ENCODE measurements at regions not wholly inside any gene's neighbourhood (a gene's known extent, or its start where the extent isn't known, plus 50 kb on each side); places are given as distances from the start of the nearest gene placed in this dataset.
A peak's percentile ranks its signal among the peaks of the same experiment; 100 is the strongest.

- in situ Hi-C loops (cut with HindIII; ENCODE audit: low pct_unique_long_range_greater_than_20kb, low sequenced_read_pairs), result no loop called here
- DNase-seq (ENCODE audit: low read depth in 1 of 2, low spot score in 1 of 2), result no peak
- TF ChIP-seq JUND (IDR thresholded peaks at IDR 0.05; ENCODE audit: low read depth), result no peak
Observed at GRCh38 chr21:35905963-35906345, 154.4 kb downstream of the SETD4 start.

DNA sequence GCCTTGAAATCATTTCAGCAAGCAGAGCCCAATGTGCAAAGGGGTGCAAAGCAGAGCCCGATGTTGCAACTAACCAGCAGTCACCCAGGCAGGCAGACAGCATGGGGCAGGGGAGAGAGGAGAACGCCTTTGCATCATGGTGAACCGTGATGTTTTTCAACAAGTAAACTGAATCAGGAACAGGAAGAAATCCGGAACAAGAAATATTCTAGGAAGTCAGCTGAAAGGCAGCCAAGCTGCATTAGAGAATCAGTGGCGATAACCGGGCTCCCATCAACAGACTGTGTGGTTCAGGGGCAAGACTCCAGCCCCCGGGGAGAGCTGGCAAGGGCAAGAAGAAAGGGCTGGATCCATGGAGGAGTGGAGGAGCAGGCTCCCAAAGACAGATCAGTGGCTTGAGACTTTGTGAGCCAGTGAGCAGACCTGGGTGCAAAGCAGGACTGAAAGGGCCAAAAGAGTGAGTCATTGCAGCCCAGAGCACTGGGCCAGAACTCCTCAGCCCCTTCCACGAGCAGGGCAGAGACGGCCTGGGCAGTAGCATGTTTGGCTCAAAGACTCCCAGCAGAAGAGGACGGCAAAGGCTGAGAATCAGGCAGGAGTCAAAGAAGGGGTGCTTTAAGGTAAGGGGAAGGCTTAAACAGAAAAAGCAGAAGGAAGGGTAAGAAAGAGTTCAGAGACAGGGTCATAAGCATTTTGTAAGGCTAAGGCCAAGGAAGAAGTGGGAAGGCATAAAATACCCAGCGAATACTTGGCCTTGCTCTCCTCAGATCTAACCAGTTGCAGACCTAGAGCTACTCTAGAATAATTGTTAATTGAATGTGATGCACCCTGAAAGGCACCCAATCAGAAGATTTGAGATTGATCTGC lies 155.0 kb downstream of the SETD4 start:
- TF ChIP-seq JUND (IDR thresholded peaks at IDR 0.05; ENCODE audit: low read depth), result no peak
- no peak for DNase-seq (ENCODE audit: low read depth in 1 of 2, low spot score in 1 of 2)

DNA sequence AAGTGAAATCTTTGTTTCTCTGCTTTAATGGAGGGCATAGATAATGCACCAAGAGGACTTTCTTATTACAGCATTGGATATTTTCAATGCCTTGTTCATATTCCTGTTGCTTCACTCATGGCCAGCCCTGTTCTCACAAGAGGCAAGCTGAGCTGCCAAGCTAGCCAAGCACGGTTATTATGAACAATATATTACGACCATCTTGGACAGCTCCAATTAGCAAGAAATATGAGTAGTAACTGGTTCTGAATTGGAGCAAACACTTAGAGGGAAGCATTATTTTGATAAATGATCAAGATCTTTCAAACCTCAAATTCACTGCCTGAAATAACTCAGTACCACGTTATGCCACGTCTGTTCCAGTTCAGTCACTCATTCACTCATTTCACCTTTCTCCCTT lies 159.8 kb downstream of the SETD4 start:
- TF ChIP-seq JUND (IDR thresholded peaks at IDR 0.05; ENCODE audit: low read depth), result no peak
- in situ Hi-C loops (cut with HindIII; ENCODE audit: low pct_unique_long_range_greater_than_20kb, low sequenced_read_pairs), result no loop called here
- no peak for DNase-seq (ENCODE audit: low read depth in 1 of 2, low spot score in 1 of 2)

More for the DNA sequence above, 155.0 kb downstream of the SETD4 start:
- in situ Hi-C loops (cut with HindIII; ENCODE audit: low pct_unique_long_range_greater_than_20kb, low sequenced_read_pairs), result no loop called here

DNA sequence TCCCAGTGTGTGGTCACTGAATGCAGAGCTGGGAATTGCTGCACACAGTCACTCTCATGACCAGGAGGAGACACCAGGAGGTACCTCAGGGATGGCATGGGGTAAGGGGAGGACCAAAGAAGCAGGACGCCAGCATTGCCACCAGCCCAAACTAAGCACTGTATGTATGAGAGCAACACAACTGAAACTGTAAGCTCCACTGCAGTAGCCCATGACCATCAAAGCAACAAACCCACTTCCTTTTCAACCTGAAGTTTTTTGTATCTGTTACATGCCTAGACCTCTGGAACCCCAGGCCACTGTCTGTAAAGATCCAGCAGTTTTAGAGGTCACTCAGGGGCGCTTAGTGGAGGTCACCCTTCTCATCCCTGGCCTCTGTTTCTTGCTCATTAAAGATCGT lies 164.3 kb downstream of the SETD4 start:
- in situ Hi-C loops (cut with HindIII; ENCODE audit: low pct_unique_long_range_greater_than_20kb, low sequenced_read_pairs), result no loop called here
- no peak for DNase-seq (ENCODE audit: low read depth in 1 of 2, low spot score in 1 of 2)

GRCh38 chr21:35895598-35895997 lies 164.7 kb downstream of the SETD4 start:
- in situ Hi-C loops (cut with HindIII; ENCODE audit: low pct_unique_long_range_greater_than_20kb, low sequenced_read_pairs), result no loop called here
- no peak for TF ChIP-seq JUND (IDR thresholded peaks at IDR 0.05; ENCODE audit: low read depth)
- DNase-seq (ENCODE audit: low read depth in 1 of 2, low spot score in 1 of 2), result no peak

More for the DNA sequence above, 164.3 kb downstream of the SETD4 start:
- TF ChIP-seq JUND (IDR thresholded peaks at IDR 0.05; ENCODE audit: low read depth), result no peak

- no peak for DNase-seq (ENCODE audit: low read depth in 1 of 2, low spot score in 1 of 2)
- in situ Hi-C loops (cut with HindIII; ENCODE audit: low pct_unique_long_range_greater_than_20kb, low sequenced_read_pairs), result no loop called here
- no peak for TF ChIP-seq JUND (IDR thresholded peaks at IDR 0.05; ENCODE audit: low read depth)
Observed at GRCh38 chr21:35893156-35893555, 167.2 kb downstream of the SETD4 start.

GRCh38 chr21:35886887-35887286 lies 173.4 kb downstream of the SETD4 start:
- TF ChIP-seq JUND (IDR thresholded peaks at IDR 0.05; ENCODE audit: low read depth), result no peak
- DNase-seq (ENCODE audit: low read depth in 1 of 2, low spot score in 1 of 2), result no peak
- in situ Hi-C loops (cut with HindIII; ENCODE audit: low pct_unique_long_range_greater_than_20kb, low sequenced_read_pairs), result no loop called here

GRCh38 chr21:35885942-35886541 lies 174.3 kb downstream of the SETD4 start:
- peak; percentile 25 to 41 for DNase-seq (ENCODE audit: low read depth in 1 of 2, low spot score in 1 of 2)
- in situ Hi-C loops (cut with HindIII; ENCODE audit: low pct_unique_long_range_greater_than_20kb, low sequenced_read_pairs), result no loop called here
- no peak for TF ChIP-seq JUND (IDR thresholded peaks at IDR 0.05; ENCODE audit: low read depth)

DNA sequence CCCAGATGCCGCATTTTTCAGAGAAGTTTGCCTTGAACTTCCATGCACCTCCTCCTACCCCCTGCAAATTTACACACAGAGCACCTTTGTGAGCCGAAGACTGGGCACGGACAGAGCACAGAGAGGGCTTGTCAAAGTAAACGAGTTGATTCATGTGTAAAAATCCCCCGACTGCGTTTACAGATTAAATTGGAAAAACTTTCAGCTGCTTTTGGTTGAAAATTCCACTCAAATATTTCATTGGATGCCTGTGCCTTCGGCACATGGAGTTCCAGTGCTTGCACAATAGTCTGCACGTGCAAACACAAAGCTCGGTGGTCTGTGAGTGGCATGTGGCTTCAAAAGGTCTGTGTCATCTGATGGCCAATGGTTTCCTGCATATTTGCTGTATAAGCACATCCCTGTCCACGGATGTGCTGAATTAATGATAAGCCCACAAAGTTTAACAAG lies 177.5 kb downstream of the SETD4 start:
- in situ Hi-C loops (cut with HindIII; ENCODE audit: low pct_unique_long_range_greater_than_20kb, low sequenced_read_pairs), result no loop called here
- no peak for DNase-seq (ENCODE audit: low read depth in 1 of 2, low spot score in 1 of 2)
- no peak for TF ChIP-seq JUND (IDR thresholded peaks at IDR 0.05; ENCODE audit: low read depth)

- no peak for TF ChIP-seq JUND (IDR thresholded peaks at IDR 0.05; ENCODE audit: low read depth)
- no peak for DNase-seq (ENCODE audit: low read depth in 1 of 2, low spot score in 1 of 2)
- in situ Hi-C loops (cut with HindIII; ENCODE audit: low pct_unique_long_range_greater_than_20kb, low sequenced_read_pairs), result no loop called here
Observed at GRCh38 chr21:35873441-35873840, 186.9 kb downstream of the SETD4 start.

GRCh38 chr21:35871906-35872305 lies 188.4 kb downstream of the SETD4 start:
- no peak for DNase-seq (ENCODE audit: low read depth in 1 of 2, low spot score in 1 of 2)
- TF ChIP-seq JUND (IDR thresholded peaks at IDR 0.05; ENCODE audit: low read depth), result no peak
- in situ Hi-C loops (cut with HindIII; ENCODE audit: low pct_unique_long_range_greater_than_20kb, low sequenced_read_pairs), result no loop called here

GRCh38 chr21:35868869-35869223 lies 191.5 kb downstream of the SETD4 start:
- no peak for DNase-seq (ENCODE audit: low read depth in 1 of 2, low spot score in 1 of 2)
- in situ Hi-C loops (cut with HindIII; ENCODE audit: low pct_unique_long_range_greater_than_20kb, low sequenced_read_pairs), result no loop called here
- no peak for TF ChIP-seq JUND (IDR thresholded peaks at IDR 0.05; ENCODE audit: low read depth)

All from T47D (cell line).